Esophagus (tissue), 2 donors: ENCODE measurements at regions not wholly inside any gene's neighbourhood (a gene's known extent, or its start where the extent isn't known, plus 50 kb on each side); places are given as distances from the start of the nearest gene placed in this dataset.

Experiments
- H3K27ac ChIP-seq, 2 donors: one replicate each; pipeline ENCODE4 v1.5.1; 2013; ENCODE audit warnings: low read depth in 2 of 2, mild to moderate bottlenecking in 2 of 2, inconsistent platforms in 1 of 2, low read length in 1 of 2, moderate library complexity in 1 of 2
- H3K27me3 ChIP-seq, 2 donors: one replicate each; pipeline ENCODE4 v1.6.1; 2013; ENCODE audit warnings: low read length in 2 of 2, control low read depth in 1 of 2, mild to moderate bottlenecking in 1 of 2; ENCODE audit not compliant: insufficient read depth in 2 of 2, control insufficient read depth in 1 of 2
- H3K36me3 ChIP-seq, 2 donors: one replicate each; pipeline ENCODE4 v1.6.1; 2013; ENCODE audit warnings: low read length in 1 of 2; ENCODE audit not compliant: control insufficient read depth in 2 of 2, insufficient read depth in 2 of 2
- H3K4me1 ChIP-seq, 2 donors: one replicate each; pipeline ENCODE4 v1.6.1; 2013; ENCODE audit warnings: low read length in 1 of 2; ENCODE audit not compliant: control insufficient read depth in 2 of 2, insufficient read depth in 2 of 2
- H3K4me3 ChIP-seq, 2 donors: one replicate each; pipeline ENCODE4 v1.5.1; 2013; ENCODE audit warnings: low read length in 2 of 2, mild to moderate bottlenecking in 2 of 2, low read depth in 1 of 2, moderate library complexity in 1 of 2
- H3K9me3 ChIP-seq, 2 donors: one replicate each; pipeline ENCODE4 v1.6.1; 2013; ENCODE audit warnings: mild to moderate bottlenecking in 2 of 2, low read depth in 1 of 2, low read length in 1 of 2, moderate library complexity in 1 of 2; ENCODE audit not compliant: control insufficient read depth in 2 of 2, insufficient read depth in 1 of 2
- WGBS, 2 donors: extraction: QIAGEN DNeasy Blood & Tissue Kit; methylation state at CpG; one replicate each; pipeline ENCODE4 v1.1.7; 2013; 5-methylcytosine and 5-hydroxymethylcytosine counted together
- donor health status: healthy with polysubstance abuse.
- donor health status: Bipolar disorder and iron deficiency.

DNA sequence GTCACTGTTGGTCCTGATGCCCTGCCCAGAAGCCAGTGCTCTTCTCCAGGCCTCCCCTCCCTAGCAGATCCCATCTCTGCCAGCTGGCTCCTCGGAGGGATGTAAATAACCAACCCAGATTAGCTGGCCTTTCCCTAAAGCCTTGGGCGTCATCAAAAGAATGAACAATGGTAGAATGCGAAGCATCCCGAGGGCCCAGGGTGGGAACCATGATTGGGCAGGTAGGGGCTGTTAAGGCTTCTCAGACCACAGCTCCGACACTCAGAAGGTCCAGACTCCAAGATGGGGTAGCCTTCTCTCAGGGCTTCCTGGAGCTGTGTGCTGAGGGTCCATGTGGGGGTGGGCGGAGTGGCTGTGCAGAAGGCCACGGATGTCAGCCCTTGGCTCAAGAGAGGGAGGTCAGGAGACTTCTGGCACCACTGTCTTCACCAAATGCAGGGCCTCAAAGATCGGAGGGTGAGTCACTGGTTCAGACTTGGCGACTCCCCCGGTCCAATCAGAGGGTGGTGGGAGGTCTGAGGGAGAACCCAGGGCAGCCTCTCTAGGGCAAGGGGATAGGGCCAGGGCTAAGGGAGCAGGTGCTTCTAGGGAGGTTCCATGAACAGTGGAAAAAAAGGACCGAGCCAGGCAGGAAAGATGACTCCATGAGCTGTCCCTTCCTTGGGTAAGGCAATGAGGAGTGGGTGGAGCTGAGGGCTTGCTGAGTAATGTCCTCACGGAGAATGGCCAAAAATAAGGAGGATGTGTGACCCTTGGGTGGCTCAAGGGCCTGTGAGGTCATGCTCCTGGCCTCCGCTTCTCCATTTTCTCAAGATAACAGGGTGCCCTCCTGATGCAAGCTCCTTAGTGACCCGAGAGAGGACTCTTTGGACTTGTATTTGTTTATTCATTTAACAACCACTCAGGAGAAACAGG, 58.4 kb upstream of the EPS8L3 start:
- H3K36me3 ChIP-seq: no peaks in the 10 kb centered on the region
- no peaks in the 10 kb centered on the region for H3K9me3 ChIP-seq
- H3K27ac ChIP-seq: peak overlapping the region; percentile 57 to 81
- H3K27me3 ChIP-seq: no peaks in the 10 kb centered on the region
- 54 to 56% methylated on average over 14 of the region's 14 CpGs for WGBS, 2 donors
- no peak overlapping the region for H3K4me3 ChIP-seq
- H3K4me1 ChIP-seq: peaks cover 14 to 30% of the 10 kb centered on the region in 2 donors

DNA sequence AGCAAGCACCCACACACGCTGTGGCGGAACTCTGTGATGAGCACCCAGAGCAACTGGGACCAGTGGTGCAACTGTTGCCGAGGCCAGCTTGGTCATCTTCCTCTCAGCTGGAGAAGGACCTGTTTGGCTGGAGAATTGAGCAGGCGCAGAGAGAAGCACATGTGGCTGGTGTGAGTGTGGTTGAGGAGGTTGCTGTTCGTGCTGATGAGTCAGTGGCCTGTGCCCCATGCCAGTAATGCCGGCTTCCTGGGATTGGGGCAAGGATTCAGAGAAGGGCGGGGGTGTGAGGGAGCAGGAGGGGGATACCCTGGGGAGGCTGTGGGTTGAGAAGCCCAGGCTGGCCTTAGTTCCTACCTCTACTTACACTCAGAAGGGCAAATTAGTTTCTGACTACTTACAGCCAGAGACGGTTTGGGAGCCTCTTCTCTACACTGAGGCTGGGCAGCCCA, 57.5 kb upstream of the EPS8L3 start:
- 35 to 52% methylated on average over 8 of the region's 8 CpGs for WGBS, 2 donors

DNA sequence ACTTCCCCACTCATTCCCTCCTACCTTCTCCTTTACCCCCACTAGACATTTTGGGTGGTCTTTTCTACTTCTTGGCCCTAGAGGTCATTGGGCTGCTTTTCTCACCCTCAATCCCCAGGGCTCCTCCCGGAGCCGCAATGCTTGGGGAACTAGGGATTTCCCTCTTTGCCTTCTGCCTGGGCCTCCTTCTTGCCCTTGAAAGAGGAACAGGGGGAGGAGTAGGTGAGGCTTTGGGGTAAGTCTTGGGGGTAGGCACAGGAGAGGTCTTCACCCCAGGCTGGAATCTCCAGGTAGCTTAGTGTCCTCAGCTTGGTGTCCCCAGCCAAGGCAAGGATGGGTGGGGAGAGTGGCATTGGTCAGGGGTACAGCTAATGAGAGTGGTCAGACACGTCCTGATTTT, 56.2 kb upstream of the EPS8L3 start:
- Histone ChIP-seq H3K9me3 (peaks cover 0 to 4% of the 10 kb centered on the region in 2 donors), H3K4me1 (peaks cover 16 to 30% of the 10 kb centered on the region in 2 donors), H3K27me3 (no peaks in the 10 kb centered on the region), H3K27ac (no peak overlapping the region), H3K4me3 (no peak overlapping the region), H3K36me3 (no peaks in the 10 kb centered on the region)
- 86 to 88% methylated on average over 3 of the region's 3 CpGs for WGBS, 2 donors

More for the DNA sequence above, 57.5 kb upstream of the EPS8L3 start:
- H3K27ac ChIP-seq: peak overlapping the region; percentile 57 to 81
- no peaks in the 10 kb centered on the region for H3K9me3 ChIP-seq
- H3K4me1 ChIP-seq: peaks cover 14 to 30% of the 10 kb centered on the region in 2 donors
- H3K36me3 ChIP-seq: no peaks in the 10 kb centered on the region
- H3K27me3 ChIP-seq: no peaks in the 10 kb centered on the region
- no peak overlapping the region for H3K4me3 ChIP-seq

DNA sequence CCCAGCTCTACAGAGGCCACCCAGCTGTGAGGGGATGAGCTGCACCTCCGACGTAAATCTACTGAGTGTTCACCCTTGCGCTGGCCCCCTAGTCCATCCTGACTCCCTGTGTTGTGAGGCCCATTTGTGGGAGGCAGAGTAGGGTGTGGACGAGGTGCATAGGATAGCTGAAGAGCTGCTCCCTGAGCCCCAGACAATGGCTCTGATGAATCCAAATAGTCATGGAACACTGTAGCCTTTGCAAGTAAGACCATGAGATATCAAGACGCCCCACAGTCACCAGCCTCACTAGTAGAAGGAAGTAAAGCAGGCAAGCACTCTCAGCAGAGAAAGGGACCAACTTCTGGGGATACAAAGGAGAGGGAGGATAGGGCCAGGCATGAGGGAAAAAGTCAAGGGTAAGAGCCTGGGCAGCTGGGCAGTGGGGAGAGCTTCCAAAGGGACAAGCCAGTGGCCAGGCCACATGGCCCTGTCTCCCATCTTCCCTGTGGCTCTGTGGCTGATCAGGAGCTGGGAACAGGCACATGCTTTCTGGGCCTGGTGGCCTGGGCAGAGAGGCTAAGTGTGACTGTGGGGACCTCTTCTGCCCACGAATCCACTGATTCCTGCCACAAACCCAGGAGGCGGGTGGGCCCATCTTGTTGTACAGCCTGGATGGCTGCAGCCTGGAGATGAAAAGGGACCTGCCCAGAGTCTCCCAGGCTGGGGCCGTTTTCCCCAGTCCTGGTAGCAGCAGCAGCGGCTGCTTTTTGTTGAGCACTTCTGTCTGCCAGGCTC, 55.5 kb upstream of the EPS8L3 start:
- peaks cover 16 to 27% of the 10 kb centered on the region in 2 donors for H3K4me1 ChIP-seq
- no peak overlapping the region for H3K4me3 ChIP-seq
- no peak overlapping the region for H3K27ac ChIP-seq
- peaks cover 0 to 4% of the 10 kb centered on the region in 2 donors for H3K9me3 ChIP-seq
- H3K36me3 ChIP-seq: no peaks in the 10 kb centered on the region
- 93 to 96% methylated on average over 9 of the region's 9 CpGs for WGBS, 2 donors
- no peaks in the 10 kb centered on the region for H3K27me3 ChIP-seq

DNA sequence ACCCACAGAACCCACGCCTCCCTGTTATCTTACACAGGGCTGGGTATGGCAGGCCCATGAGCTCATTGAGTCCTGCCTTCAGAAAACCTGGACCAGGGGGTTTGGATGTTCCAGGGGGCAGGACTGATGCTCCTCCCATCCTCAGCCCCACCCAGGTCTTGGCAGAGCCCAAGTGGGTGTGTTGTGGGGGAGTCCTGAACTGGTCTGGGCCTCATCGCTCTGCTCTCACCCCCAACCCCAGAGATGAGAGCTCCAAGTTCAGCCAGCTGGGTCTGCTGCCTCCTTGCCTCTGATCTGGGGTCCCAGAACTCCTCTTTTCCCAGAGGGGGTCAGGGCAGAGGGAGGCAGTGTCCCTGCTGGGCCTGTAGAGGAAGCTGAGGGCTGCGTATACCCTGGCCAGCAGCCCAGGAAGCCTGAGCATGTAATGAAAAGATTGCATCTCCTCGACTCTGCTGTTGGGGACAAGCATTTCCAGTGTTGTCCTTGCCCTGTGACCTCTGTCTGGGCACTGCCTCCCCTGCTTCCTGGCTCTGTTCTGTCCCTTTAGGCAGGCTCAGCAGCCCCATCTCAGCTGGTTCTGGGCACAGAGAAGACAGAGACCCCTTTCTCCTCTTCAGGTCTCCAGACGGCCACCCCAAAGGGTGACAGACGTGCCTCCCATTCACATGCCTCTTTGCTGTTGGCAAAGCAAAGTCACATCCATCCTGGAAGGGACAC, 54.7 kb upstream of the EPS8L3 start:
- Histone ChIP-seq H3K4me1 (peaks cover 10 to 19% of the 10 kb centered on the region in 2 donors), H3K9me3 (peaks cover 0 to 4% of the 10 kb centered on the region in 2 donors), H3K27me3 (no peaks in the 10 kb centered on the region), H3K36me3 (no peaks in the 10 kb centered on the region), H3K27ac (no peak overlapping the region), H3K4me3 (no peak overlapping the region)
- WGBS, 2 donors: 74 to 76% methylated on average over 6 of the region's 6 CpGs

DNA sequence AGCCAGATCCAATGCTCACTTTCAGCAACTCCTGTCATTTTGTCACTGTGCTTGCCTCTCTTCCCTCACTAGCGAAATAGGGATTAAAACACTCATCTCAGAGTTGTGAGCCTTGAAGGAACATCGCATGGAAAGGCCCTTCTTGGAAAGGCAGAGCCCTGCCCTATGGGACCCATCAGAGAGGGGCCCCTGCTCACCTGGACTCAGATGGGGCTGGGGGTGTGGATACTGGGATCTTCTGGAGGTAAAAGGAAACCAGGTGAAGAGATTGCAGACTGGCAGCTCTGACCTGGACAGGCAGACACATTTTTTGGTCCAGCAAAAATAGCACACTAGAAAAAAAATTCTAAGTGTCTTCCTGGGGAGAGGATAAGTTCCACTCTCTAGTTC, 54.2 kb upstream of the EPS8L3 start:
- Histone ChIP-seq H3K36me3 (no peaks in the 10 kb centered on the region), H3K9me3 (peaks cover 0 to 4% of the 10 kb centered on the region in 2 donors), H3K4me3 (no peak overlapping the region), H3K27me3 (no peaks in the 10 kb centered on the region), H3K4me1 (peaks cover 9 to 15% of the 10 kb centered on the region in 2 donors), H3K27ac (no peak overlapping the region)
- 94 to 98% methylated on average over 2 of the region's 2 CpGs for WGBS, 2 donors

DNA sequence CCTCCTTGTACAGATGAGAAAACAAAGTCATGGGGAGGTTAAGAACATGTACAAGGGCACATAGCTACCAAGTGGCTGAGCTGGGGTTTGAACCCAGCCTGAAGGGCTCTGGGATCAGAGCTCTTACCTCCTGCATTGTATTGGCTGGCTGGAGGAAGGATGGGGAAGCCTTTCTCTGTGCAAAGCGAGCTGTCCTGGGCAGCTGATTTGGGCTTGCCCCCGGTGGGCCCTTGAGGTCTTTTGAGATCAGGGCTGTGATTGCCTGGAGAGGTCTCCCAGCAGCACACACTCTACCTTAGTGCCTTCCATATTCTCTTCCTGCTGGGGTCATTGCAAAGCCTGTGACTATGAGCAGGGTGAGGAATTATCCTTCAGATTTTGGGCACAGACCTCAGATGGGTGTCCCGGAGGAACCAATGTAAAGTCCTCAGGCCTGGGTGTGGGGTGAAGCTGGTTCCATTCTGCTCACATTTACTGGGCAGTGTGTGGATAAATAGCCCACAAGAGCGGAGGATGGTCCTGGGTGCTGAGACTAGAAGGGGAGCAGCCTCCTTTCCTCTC, 53.3 kb upstream of the EPS8L3 start:
- no peak overlapping the region for H3K27ac ChIP-seq
- H3K4me1 ChIP-seq: peaks cover 9 to 12% of the 10 kb centered on the region in 2 donors
- 97 to 98% methylated on average over 4 of the region's 4 CpGs for WGBS, 2 donors
- no peak overlapping the region for H3K4me3 ChIP-seq
- H3K36me3 ChIP-seq: no peaks in the 10 kb centered on the region
- no peaks in the 10 kb centered on the region for H3K27me3 ChIP-seq
- H3K9me3 ChIP-seq: peaks cover 0 to 4% of the 10 kb centered on the region in 2 donors

DNA sequence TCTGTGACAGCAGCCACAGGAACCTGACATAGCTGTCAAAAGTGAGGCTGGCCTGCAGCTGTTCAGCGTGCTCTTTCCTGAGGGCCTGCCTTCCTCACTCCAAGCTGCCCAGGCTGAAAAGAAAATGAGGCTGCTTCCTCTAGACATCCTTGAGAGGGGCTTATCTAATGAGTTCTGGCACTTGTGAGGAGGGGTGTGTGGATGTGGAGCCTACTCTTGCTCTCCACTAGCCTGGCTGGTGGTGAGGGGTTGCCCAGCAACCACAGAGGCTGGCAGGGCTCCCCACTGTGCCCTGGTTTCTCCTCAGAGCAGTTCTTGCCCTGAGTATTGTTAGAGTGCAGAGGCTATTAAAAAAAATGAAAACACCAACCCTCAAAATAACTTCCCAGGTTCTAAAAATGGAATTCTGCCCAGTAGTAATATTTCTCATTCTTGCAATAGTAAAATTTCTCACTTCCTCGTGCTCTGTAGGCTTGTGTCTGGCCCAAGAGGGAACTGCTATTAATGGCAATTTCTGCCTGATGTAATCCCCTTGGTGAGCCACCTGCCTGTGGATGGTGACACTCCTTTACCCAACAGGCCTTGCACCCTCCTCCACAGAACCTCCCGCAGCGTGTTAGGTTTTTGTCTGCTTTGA, 52.6 kb upstream of the EPS8L3 start:
- Histone ChIP-seq H3K9me3 (peaks cover 0 to 4% of the 10 kb centered on the region in 2 donors), H3K27ac (peak overlapping the region; percentile 50 to 79), H3K36me3 (no peaks in the 10 kb centered on the region), H3K27me3 (no peaks in the 10 kb centered on the region), H3K4me3 (no peak overlapping the region), H3K4me1 (peaks cover 5 to 6% of the 10 kb centered on the region in 2 donors)
- WGBS, 2 donors: 76% methylated on average over 4 of the region's 4 CpGs
